CD4-positive, alpha-beta memory T cell (primary cell): ENCODE measurements at regions not wholly inside any gene's neighbourhood (a gene's known extent, or its start where the extent isn't known, plus 50 kb on each side); places are given as distances from the start of the nearest gene placed in this dataset.

ENCODE experiments used
- CTCF ChIA-PET: fragments of 350-600 bp; sonication (Branson Sonifier 250); formaldehyde crosslinking; loops from one replicate; lab custom pipeline; 2021; ENCODE audit warnings: inconsistent platforms; ENCODE audit not compliant: partially characterized antibody; lab: Charles Lee
- POLR2A ChIA-PET: fragments of 350-600 bp; sonication (Branson Sonifier 250); formaldehyde crosslinking; loops from one replicate; lab custom pipeline; 2021; ENCODE audit not compliant: partially characterized antibody; lab: Charles Lee
- DNase-seq, 5 donors: peaks; one replicate each; pipeline versions ENCODE4 v3.0.0 to v3.0.0-alpha.2; 2020 to 2022; ENCODE audit warnings: mixed read lengths in 1 of 5
- H3K27ac ChIP-seq: one replicate; pipeline ENCODE4 v1.7.0; 2013; ENCODE audit warnings: low read depth, low read length
- H3K27me3 ChIP-seq: 2 replicates; pipeline ENCODE4 v1.7.0; 2013; ENCODE audit warnings: mild to moderate bottlenecking, low read length, moderate library complexity; ENCODE audit not compliant: insufficient read depth
- H3K36me3 ChIP-seq: 2 replicates; pipeline ENCODE4 v1.7.0; 2013; ENCODE audit warnings: mild to moderate bottlenecking, low read length, moderate library complexity; ENCODE audit not compliant: insufficient read depth
- H3K4me1 ChIP-seq: 2 replicates; pipeline ENCODE4 v1.7.0; 2013; ENCODE audit warnings: mild to moderate bottlenecking, low read length, moderate library complexity; ENCODE audit not compliant: insufficient read depth
- H3K4me3 ChIP-seq, 2 donors: one replicate each; pipeline ENCODE4 v1.7.0; 2013; ENCODE audit warnings: low read length in 2 of 2, mild to moderate bottlenecking in 1 of 2
- H3K9me3 ChIP-seq, 2 donors: one replicate each; pipeline ENCODE4 v1.7.0; 2013; ENCODE audit warnings: low read length in 2 of 2, control low read depth in 1 of 2; ENCODE audit not compliant: control insufficient read depth in 1 of 2
- H3K27ac Mint-ChIP-seq, 7 donors: one replicate each; pipeline ENCODE4 v1.8.0; 2020 to 2021; ENCODE audit warnings: mixed read lengths in 7 of 7, mild to moderate bottlenecking in 6 of 7, inconsistent platforms in 3 of 7, moderate library complexity in 3 of 7
- H3K27me3 Mint-ChIP-seq, 2 donors: one replicate each; pipeline ENCODE4 v1.8.0; 2020 to 2021; ENCODE audit warnings: mixed read lengths in 2 of 2
- H3K36me3 Mint-ChIP-seq, 2 donors: one replicate each; pipeline ENCODE4 v1.8.0; 2020 to 2021; ENCODE audit warnings: mixed read lengths in 2 of 2, inconsistent platforms in 1 of 2, mild to moderate bottlenecking in 1 of 2
- H3K4me1 Mint-ChIP-seq, 4 donors: one replicate each; pipeline ENCODE4 v1.8.0; 2020 to 2021; ENCODE audit warnings: mixed read lengths in 4 of 4, mild to moderate bottlenecking in 1 of 4
- H3K4me3 Mint-ChIP-seq, 8 donors: one replicate each; pipeline ENCODE4 v1.8.0; 2020 to 2021; ENCODE audit warnings: mixed read lengths in 8 of 8, mild to moderate bottlenecking in 7 of 8, moderate library complexity in 6 of 8, inconsistent platforms in 3 of 8
- H3K9me3 Mint-ChIP-seq, 8 donors: one replicate each; pipeline ENCODE4 v1.8.0; 2020 to 2021; ENCODE audit warnings: mixed read lengths in 8 of 8, mild to moderate bottlenecking in 5 of 8, inconsistent platforms in 3 of 8, moderate library complexity in 1 of 8
- intact Hi-C: fragments of 100-400 bp; cut with micrococcal nuclease; formaldehyde crosslinking; loops from one replicate; pipeline ENCODE4 v1.15.1; 2023

DNA sequence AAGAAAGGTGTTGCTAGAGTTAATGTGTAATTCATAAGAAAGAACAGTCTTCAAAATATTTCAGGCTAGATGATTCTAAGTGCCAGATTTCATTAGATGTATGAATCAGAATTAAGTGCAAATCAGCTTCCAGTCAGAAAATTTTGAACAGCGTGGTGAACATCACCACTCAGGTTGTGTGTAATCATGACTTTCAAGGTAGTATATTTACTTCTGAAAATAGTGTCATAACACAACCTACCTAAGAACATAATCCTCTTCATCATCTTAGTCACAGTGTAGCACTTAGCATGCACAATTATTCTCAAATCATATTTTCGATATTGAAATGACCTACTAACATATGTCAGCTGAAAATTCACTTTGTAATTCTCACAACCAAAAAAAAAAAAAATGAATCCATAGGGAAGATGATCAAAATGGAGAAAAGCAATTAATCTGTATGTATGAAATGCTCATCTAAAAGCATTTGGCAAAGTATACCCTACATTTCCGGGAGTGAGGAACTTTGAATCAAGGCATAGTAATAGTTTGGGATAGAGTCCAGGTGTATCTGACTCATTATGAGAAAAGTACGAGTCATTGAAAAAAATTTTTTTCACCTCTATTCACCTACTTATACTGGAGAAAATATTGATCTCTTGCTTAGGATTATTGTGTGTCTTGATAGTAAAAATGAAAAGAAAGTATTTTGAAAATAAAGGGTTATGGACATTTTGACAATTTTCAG is 221.8 kb upstream of the CHRM3 start:
- H3K36me3 Mint-ChIP-seq = no peaks in the 10 kb centered on the region
- intact Hi-C loops = no loop called here
- no peak overlapping the region for H3K4me3 Mint-ChIP-seq
- no peaks in the 10 kb centered on the region for H3K9me3 ChIP-seq
- H3K36me3 ChIP-seq = no peaks in the 10 kb centered on the region
- no peak overlapping the region for H3K4me3 ChIP-seq
- DNase-seq = no peak
- ChIA-PET POLR2A (no interaction called here), CTCF (no interaction called here)
- no peak overlapping the region for H3K27ac ChIP-seq
- H3K27me3 Mint-ChIP-seq = no peaks in the 10 kb centered on the region
- no peak overlapping the region for H3K27ac Mint-ChIP-seq
- H3K4me1 Mint-ChIP-seq = no peaks in the 10 kb centered on the region
- H3K9me3 Mint-ChIP-seq = peaks cover 0 to 2% (median 0%) of the 10 kb centered on the region in 8 donors
- H3K27me3 ChIP-seq = no peaks in the 10 kb centered on the region
- H3K4me1 ChIP-seq = no peaks in the 10 kb centered on the region

- Mint-ChIP-seq H3K36me3 (no peaks in the 10 kb centered on the region), H3K4me1 (no peaks in the 10 kb centered on the region), H3K27me3 (no peaks in the 10 kb centered on the region), H3K4me3 (no peak overlapping the region), H3K9me3 (peaks cover 0 to 3% (median 0%) of the 10 kb centered on the region in 8 donors), H3K27ac (no peak overlapping the region)
- CTCF ChIA-PET = no interaction called here
- H3K4me3 ChIP-seq = no peak overlapping the region
- H3K36me3 ChIP-seq = no peaks in the 10 kb centered on the region
- H3K4me1 ChIP-seq = no peaks in the 10 kb centered on the region
- H3K27me3 ChIP-seq = no peaks in the 10 kb centered on the region
- DNase-seq = no peak
- intact Hi-C loops = no loop called here
- POLR2A ChIA-PET = no interaction called here
- no peak overlapping the region for H3K27ac ChIP-seq
- no peaks in the 10 kb centered on the region for H3K9me3 ChIP-seq
These were observed 230.8 kb upstream of the CHRM3 start for GRCh38 chr1:239155466-239156091.

DNA sequence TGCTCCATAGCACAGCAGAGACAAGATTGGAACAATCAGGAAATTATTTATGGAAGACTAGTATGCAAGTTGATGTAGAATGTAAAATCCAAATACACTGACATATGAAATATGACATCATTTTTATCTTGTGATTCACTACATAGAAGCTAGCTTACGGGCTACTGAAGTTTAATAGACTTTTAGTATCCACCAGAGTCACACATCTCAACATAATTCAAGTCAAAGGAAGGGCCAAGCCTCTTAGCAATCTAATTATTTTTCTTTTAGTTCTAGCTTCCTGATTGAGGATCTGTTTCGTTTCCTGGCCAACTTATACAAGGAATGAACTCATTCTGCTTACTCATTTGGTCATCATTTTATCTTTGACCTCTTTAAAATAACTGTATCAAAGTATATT is 234.4 kb upstream of the CHRM3 start:
- H3K27me3 ChIP-seq = no peaks in the 10 kb centered on the region
- DNase-seq = no peak
- Mint-ChIP-seq H3K9me3 (peaks cover 0 to 3% (median 0%) of the 10 kb centered on the region in 8 donors), H3K4me1 (no peaks in the 10 kb centered on the region), H3K27ac (no peak overlapping the region), H3K36me3 (no peaks in the 10 kb centered on the region), H3K27me3 (no peaks in the 10 kb centered on the region), H3K4me3 (no peak overlapping the region)
- no peaks in the 10 kb centered on the region for H3K9me3 ChIP-seq
- H3K4me3 ChIP-seq = no peak overlapping the region
- no peaks in the 10 kb centered on the region for H3K4me1 ChIP-seq
- no peak overlapping the region for H3K27ac ChIP-seq
- POLR2A ChIA-PET = no interaction called here
- intact Hi-C loops = no loop called here
- CTCF ChIA-PET = no interaction called here
- no peaks in the 10 kb centered on the region for H3K36me3 ChIP-seq

DNA sequence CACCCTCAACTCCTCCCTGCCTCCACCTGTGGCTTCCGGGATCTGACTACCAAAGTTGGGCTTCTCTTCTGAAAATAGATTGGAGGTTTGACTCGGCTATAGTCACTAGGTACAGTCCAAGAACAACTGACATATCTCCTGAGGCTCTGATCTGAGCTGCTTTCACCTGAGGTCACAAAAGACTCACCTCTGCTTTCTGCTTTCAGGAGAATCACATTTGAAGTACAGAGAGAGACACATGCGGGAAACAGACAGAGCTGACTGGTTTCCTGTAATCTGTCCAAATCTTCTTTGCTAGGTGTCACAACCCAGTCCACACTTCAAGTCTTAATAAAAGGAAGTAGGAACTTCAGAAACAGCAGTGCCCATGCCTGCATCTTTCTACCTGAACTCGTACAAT is 245.4 kb upstream of the CHRM3 start:
- DNase-seq = no peak
- ChIA-PET POLR2A (no interaction called here), CTCF (no interaction called here)
- H3K9me3 Mint-ChIP-seq = peaks cover 0 to 14% (median 4%) of the 10 kb centered on the region in 8 donors
- no peak overlapping the region for H3K27ac ChIP-seq
- no peak overlapping the region for H3K27ac Mint-ChIP-seq
- H3K27me3 ChIP-seq = no peaks in the 10 kb centered on the region
- no peak overlapping the region for H3K4me3 ChIP-seq
- H3K4me1 Mint-ChIP-seq = no peaks in the 10 kb centered on the region
- intact Hi-C loops = no loop called here
- H3K4me3 Mint-ChIP-seq = no peak overlapping the region
- no peaks in the 10 kb centered on the region for H3K36me3 Mint-ChIP-seq
- no peaks in the 10 kb centered on the region for H3K27me3 Mint-ChIP-seq
- no peaks in the 10 kb centered on the region for H3K36me3 ChIP-seq
- H3K4me1 ChIP-seq = no peaks in the 10 kb centered on the region
- H3K9me3 ChIP-seq = no peaks in the 10 kb centered on the region

- Histone ChIP-seq H3K4me1 (no peaks in the 10 kb centered on the region), H3K27me3 (no peaks in the 10 kb centered on the region), H3K36me3 (no peaks in the 10 kb centered on the region), H3K9me3 (no peaks in the 10 kb centered on the region), H3K4me3 (no peak overlapping the region), H3K27ac (no peak overlapping the region)
- H3K4me1 Mint-ChIP-seq = no peaks in the 10 kb centered on the region
- intact Hi-C loops = no loop called here
- no peak overlapping the region for H3K27ac Mint-ChIP-seq
- no peaks in the 10 kb centered on the region for H3K27me3 Mint-ChIP-seq
- no peak for DNase-seq
- H3K9me3 Mint-ChIP-seq = peaks cover 0 to 14% (median 5%) of the 10 kb centered on the region in 8 donors
- POLR2A ChIA-PET = no interaction called here
- no peaks in the 10 kb centered on the region for H3K36me3 Mint-ChIP-seq
- H3K4me3 Mint-ChIP-seq = no peak overlapping the region
- CTCF ChIA-PET = no interaction called here
These were observed 246.6 kb upstream of the CHRM3 start for GRCh38 chr1:239139801-239140200.

DNA sequence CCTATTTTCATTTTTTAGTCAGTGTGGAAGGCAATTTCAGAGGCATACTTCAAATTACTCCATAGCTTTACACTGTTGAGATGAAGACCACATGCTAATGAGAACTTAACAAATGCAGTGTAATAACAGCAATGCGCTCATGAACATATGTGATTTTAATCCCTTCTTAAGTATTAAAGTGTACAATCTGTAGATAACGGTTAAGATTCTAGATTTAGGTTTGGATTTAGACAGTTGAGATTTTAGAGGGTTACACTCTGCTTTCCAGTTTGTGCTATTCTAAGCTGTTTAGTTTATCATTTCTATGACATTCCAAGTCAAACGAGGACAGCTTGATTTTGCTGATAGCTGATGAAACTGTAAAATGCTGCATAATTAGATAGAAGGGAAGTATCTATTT is 257.8 kb upstream of the CHRM3 start:
- no peak overlapping the region for H3K27ac ChIP-seq
- H3K27me3 Mint-ChIP-seq = no peaks in the 10 kb centered on the region
- no peaks in the 10 kb centered on the region for H3K27me3 ChIP-seq
- no peak for DNase-seq
- H3K9me3 ChIP-seq = no peaks in the 10 kb centered on the region
- no peak overlapping the region for H3K4me3 Mint-ChIP-seq
- ChIA-PET CTCF (no interaction called here), POLR2A (no interaction called here)
- no peaks in the 10 kb centered on the region for H3K36me3 Mint-ChIP-seq
- intact Hi-C loops = no loop called here
- H3K27ac Mint-ChIP-seq = no peak overlapping the region
- H3K4me1 Mint-ChIP-seq = no peaks in the 10 kb centered on the region
- peaks cover 0 to 4% (median under 1%) of the 10 kb centered on the region in 8 donors for H3K9me3 Mint-ChIP-seq
- H3K36me3 ChIP-seq = no peaks in the 10 kb centered on the region
- H3K4me1 ChIP-seq = no peaks in the 10 kb centered on the region
- H3K4me3 ChIP-seq = no peak overlapping the region

DNA sequence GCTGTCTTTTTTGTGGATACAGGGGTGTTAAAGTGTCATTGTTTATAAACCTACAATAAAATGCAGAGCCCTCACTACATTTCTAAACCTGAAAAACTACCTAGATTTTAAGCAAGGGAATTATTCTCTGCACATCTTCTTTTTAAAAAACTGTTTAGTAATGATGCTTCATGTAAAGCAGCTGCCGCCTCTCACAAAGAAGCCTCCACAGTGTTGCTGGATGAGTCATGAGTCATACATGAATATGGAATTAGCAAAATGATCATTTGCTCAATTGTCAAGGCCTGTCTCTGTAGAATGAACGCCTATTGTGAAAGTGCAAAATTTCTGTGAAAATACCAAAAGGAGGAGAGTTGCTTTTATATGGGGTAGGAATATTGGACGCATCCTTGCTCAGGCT is 259.5 kb upstream of the CHRM3 start:
- Mint-ChIP-seq H3K4me3 (no peak overlapping the region), H3K27ac (no peak overlapping the region), H3K27me3 (peaks cover 0 to 2% of the 10 kb centered on the region in 2 donors), H3K4me1 (no peaks in the 10 kb centered on the region), H3K9me3 (peaks cover 0 to 4% (median under 1%) of the 10 kb centered on the region in 8 donors), H3K36me3 (no peaks in the 10 kb centered on the region)
- intact Hi-C loops = no loop called here
- no peaks in the 10 kb centered on the region for H3K4me1 ChIP-seq
- ChIA-PET CTCF (no interaction called here), POLR2A (no interaction called here)
- H3K27me3 ChIP-seq = no peaks in the 10 kb centered on the region
- no peak overlapping the region for H3K27ac ChIP-seq
- H3K9me3 ChIP-seq = no peaks in the 10 kb centered on the region
- DNase-seq = no peak
- H3K4me3 ChIP-seq = no peak overlapping the region
- H3K36me3 ChIP-seq = no peaks in the 10 kb centered on the region
